Transverse colon (tissue), 3 donors: ENCODE measurements at regions not wholly inside any gene's neighbourhood (a gene's known extent, or its start where the extent isn't known, plus 50 kb on each side); places are given as distances from the start of the nearest gene placed in this dataset.

Experiments
- EP300 ChIP-seq: sonication (generic); formaldehyde crosslinking; IDR thresholded peaks from one replicate; pipeline ENCODE4 v1.6.1; 2017; ENCODE audit warnings: antibody characterized with exemption, low read depth
- POLR2A ChIP-seq: fragments of 450-650 bp; IDR thresholded peaks from one replicate; pipeline ENCODE4 v1.6.1; 2016; ENCODE audit warnings: antibody characterized with exemption, mild to moderate bottlenecking, moderate library complexity
- TF ChIP-seq, protein P1 (sequence below), 5 experiments: fragments of 200-600 bp in 3 of 5; fragments of 450-650 bp in 2 of 5; sonication (generic) in 3 of 5; IDR thresholded peaks; 1 replicate in 2 of 5; 2 replicates in 3 of 5; pipeline ENCODE4 v1.5.1; 2016 to 2017; ENCODE audit warnings: antibody characterized with exemption in 5 of 5, inconsistent platforms in 3 of 5, mild to moderate bottlenecking in 2 of 5, moderate library complexity in 1 of 5

DNA sequence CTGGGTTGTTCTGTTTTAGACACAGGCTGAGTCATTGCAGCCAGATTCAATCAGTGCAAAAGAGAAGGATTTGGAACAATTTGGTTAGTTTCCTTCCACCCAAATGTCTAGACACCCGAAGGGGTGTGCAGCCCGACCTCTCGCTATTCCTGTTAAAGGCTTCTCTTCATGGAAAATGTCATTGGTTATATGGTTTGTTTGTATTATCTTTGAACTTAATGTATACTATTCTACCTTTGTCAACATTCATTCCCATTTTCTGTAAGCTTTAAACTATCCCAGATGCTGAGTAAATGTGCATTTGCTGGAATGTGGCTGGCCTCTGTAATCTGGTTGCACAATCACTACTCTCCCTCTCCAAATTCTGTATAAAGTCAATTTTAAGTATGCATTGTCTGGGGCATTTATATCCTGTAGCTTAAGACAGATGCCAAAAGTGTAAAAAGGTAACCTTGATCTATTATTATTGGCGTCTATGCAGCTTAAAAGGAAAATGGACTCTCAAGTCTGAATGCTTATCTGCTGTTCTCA lies 80.4 kb upstream of the RND3 start:
- TF ChIP-seq, protein P1, sequence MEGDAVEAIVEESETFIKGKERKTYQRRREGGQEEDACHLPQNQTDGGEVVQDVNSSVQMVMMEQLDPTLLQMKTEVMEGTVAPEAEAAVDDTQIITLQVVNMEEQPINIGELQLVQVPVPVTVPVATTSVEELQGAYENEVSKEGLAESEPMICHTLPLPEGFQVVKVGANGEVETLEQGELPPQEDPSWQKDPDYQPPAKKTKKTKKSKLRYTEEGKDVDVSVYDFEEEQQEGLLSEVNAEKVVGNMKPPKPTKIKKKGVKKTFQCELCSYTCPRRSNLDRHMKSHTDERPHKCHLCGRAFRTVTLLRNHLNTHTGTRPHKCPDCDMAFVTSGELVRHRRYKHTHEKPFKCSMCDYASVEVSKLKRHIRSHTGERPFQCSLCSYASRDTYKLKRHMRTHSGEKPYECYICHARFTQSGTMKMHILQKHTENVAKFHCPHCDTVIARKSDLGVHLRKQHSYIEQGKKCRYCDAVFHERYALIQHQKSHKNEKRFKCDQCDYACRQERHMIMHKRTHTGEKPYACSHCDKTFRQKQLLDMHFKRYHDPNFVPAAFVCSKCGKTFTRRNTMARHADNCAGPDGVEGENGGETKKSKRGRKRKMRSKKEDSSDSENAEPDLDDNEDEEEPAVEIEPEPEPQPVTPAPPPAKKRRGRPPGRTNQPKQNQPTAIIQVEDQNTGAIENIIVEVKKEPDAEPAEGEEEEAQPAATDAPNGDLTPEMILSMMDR (IDR thresholded peaks at IDR 0.05), result no peak
- no peak for TF ChIP-seq POLR2A
- no peak for TF ChIP-seq EP300
